ENCODE measurements at regions not wholly inside any gene's neighbourhood (a gene's known extent, or its start where the extent isn't known, plus 50 kb on each side); places are given as distances from the start of the nearest gene placed in this dataset.

GRCh38 chr1:204797401-204797800 lies 73.3 kb upstream of the NFASC start:
- TF ChIP-seq POLR2A (IDR thresholded peaks at IDR 0.05), result no peak
- TF ChIP-seq, protein P1, sequence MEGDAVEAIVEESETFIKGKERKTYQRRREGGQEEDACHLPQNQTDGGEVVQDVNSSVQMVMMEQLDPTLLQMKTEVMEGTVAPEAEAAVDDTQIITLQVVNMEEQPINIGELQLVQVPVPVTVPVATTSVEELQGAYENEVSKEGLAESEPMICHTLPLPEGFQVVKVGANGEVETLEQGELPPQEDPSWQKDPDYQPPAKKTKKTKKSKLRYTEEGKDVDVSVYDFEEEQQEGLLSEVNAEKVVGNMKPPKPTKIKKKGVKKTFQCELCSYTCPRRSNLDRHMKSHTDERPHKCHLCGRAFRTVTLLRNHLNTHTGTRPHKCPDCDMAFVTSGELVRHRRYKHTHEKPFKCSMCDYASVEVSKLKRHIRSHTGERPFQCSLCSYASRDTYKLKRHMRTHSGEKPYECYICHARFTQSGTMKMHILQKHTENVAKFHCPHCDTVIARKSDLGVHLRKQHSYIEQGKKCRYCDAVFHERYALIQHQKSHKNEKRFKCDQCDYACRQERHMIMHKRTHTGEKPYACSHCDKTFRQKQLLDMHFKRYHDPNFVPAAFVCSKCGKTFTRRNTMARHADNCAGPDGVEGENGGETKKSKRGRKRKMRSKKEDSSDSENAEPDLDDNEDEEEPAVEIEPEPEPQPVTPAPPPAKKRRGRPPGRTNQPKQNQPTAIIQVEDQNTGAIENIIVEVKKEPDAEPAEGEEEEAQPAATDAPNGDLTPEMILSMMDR (IDR thresholded peaks at IDR 0.05), result no peak
